Colon (tissue), 2 donors: ENCODE measurements at regions not wholly inside any gene's neighbourhood (a gene's known extent, or its start where the extent isn't known, plus 50 kb on each side); places are given as distances from the start of the nearest gene placed in this dataset.
"Not testable (repeated sequence)": the region's sequence is repeated elsewhere in the genome, so short reads cannot be mapped to it uniquely, and the experiment has no call there.

Experiments used
- FAIRE-seq: peaks from 2 replicates; lab custom pipeline; 2012; peaks lifted over from hg19 to GRCh38; lab: Jason Lieb, UNC
- donor health status: control.
- donor health status: control.

- FAIRE-seq: not testable (repeated sequence)
Measured at GRCh38 chr9:64920147-64920546, 364.9 kb downstream of the FOXD4L5 start.

GRCh38 chr9:64888643-64889042 lies 396.4 kb downstream of the FOXD4L5 start:
- not testable (repeated sequence) for FAIRE-seq

DNA sequence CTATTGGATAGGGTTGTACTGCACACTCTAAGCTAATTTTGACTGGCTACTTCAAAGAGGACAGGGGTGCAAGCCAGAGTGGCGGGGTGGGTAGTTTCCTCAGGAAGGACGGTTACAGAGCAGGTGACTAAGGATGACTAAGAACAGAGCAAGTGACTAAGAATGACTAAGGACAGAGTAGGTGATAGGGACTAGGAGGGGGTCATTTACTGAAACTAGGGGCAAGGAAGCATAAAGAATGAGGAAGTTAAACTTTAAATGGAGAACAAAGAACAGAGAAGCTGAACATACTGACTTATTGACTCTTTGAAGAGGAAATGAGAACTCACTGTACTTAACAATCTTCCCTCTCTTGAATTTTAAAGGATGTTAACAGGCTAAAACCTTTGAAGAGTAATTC lies 414.4 kb downstream of the FOXD4L5 start:
- FAIRE-seq: peak; percentile 45
